Esophagus muscularis mucosa (tissue), 4 donors: ENCODE measurements at regions not wholly inside any gene's neighbourhood (a gene's known extent, or its start where the extent isn't known, plus 50 kb on each side); places are given as distances from the start of the nearest gene placed in this dataset.
"Not testable (repeated sequence)": the region's sequence is repeated elsewhere in the genome, so short reads cannot be mapped to it uniquely, and the experiment has no call there.

Experiments
- DNase-seq: peaks from one replicate; pipeline ENCODE4 v3.0.0-alpha.2; 2017; ENCODE audit errors: extremely low spot score
- H3K27ac ChIP-seq, 4 donors: fragments of 200-600 bp; sonication (generic); replicated peaks in 1 of 4; 1 replicate in 3 of 4; 2 replicates in 1 of 4; pipeline ENCODE4 v1.5.1; 2016 to 2019; ENCODE audit warnings: mild to moderate bottlenecking in 1 of 4
- H3K27me3 ChIP-seq, 4 donors: fragments of 200-600 bp; sonication (generic); one replicate each; pipeline versions ENCODE4 v1.5.1 to v1.6.0; 2016 to 2019
- H3K36me3 ChIP-seq, 4 donors: fragments of 200-600 bp; sonication (generic); one replicate each; pipeline ENCODE4 v1.5.1; 2016 to 2019
- H3K4me1 ChIP-seq, 4 donors: fragments of 200-600 bp; sonication (generic); one replicate each; pipeline ENCODE4 v1.5.1; 2016 to 2019
- H3K4me3 ChIP-seq, 4 donors: fragments of 200-600 bp; sonication (generic); 1 replicate in 2 of 4; 2 replicates in 2 of 4; pipeline ENCODE4 v1.5.1; 2016 to 2019; ENCODE audit warnings: mild to moderate bottlenecking in 4 of 4, moderate library complexity in 1 of 4
- H3K9me3 ChIP-seq, 4 donors: fragments of 200-600 bp; sonication (generic); 1 replicate in 3 of 4; 2 replicates in 1 of 4; pipeline ENCODE4 v1.5.1; 2016 to 2019
- CTCF ChIP-seq, 3 experiments: fragments of 200-600 bp in 2 of 3; fragments of 450-650 bp in 1 of 3; sonication (generic) in 2 of 3; IDR thresholded peaks; one replicate each; pipeline ENCODE4 v1.5.1; 2017 to 2019; ENCODE audit warnings: antibody characterized with exemption in 3 of 3, mild to moderate bottlenecking in 2 of 3, moderate library complexity in 1 of 3
- EP300 ChIP-seq: sonication (generic); formaldehyde crosslinking; IDR thresholded peaks from one replicate; pipeline ENCODE4 v1.6.1; 2017; ENCODE audit warnings: antibody characterized with exemption
- POLR2A ChIP-seq: fragments of 450-650 bp; IDR thresholded peaks from one replicate; pipeline ENCODE4 v1.6.1; 2017; ENCODE audit warnings: antibody characterized with exemption, moderate library complexity, mild to moderate bottlenecking, low read depth
- POLR2AphosphoS5 ChIP-seq, 2 donors: sonication (generic); formaldehyde crosslinking; IDR thresholded peaks; one replicate each; pipeline ENCODE4 v1.6.1; 2017; ENCODE audit warnings: antibody characterized with exemption in 2 of 2
- WGBS: methylation state at CpG from one replicate; pipeline ENCODE4 v1.1.5; 2018; 5-methylcytosine and 5-hydroxymethylcytosine counted together
- intact Hi-C: fragments of 100-400 bp; cut with DNase I; formaldehyde crosslinking; loops from one replicate; pipeline ENCODE4 v1.15.1; 2023

- Histone ChIP-seq H3K27me3 (no peaks in the 10 kb centered on the region), H3K9me3 (no peaks in the 10 kb centered on the region), H3K4me3 (no peak overlapping the region), H3K4me1 (no peaks in the 10 kb centered on the region), H3K27ac (no peak overlapping the region), H3K36me3 (no peaks in the 10 kb centered on the region)
- intact Hi-C loops, result no loop called here
- TF ChIP-seq EP300 (no peak), POLR2AphosphoS5 (IDR thresholded peaks at IDR 0.05) (no peak), CTCF (IDR thresholded peaks at IDR 0.05) (no peak), POLR2A (no peak)
- 90% methylated on average over 3 of the region's 3 CpGs for WGBS
- no peak for DNase-seq
Observed at GRCh38 chr15:95149036-95149435, 917.7 kb downstream of the MCTP2 start.

- intact Hi-C loops, result no loop called here
- no peak for TF ChIP-seq POLR2A
- no peak for TF ChIP-seq POLR2AphosphoS5 (IDR thresholded peaks at IDR 0.05)
- TF ChIP-seq EP300, result no peak
- no peak for TF ChIP-seq CTCF (IDR thresholded peaks at IDR 0.05)
- Histone ChIP-seq H3K27ac (no peak overlapping the region), H3K36me3 (no peaks in the 10 kb centered on the region), H3K4me1 (no peaks in the 10 kb centered on the region), H3K4me3 (no peak overlapping the region), H3K27me3 (no peaks in the 10 kb centered on the region), H3K9me3 (no peaks in the 10 kb centered on the region)
- DNase-seq, result no peak
Observed at GRCh38 chr15:95149771-95150170, 918.4 kb downstream of the MCTP2 start.

GRCh38 chr15:95150466-95150865 is 919.1 kb downstream of the MCTP2 start:
- H3K27me3 ChIP-seq, result no peaks in the 10 kb centered on the region

GRCh38 chr15:95152741-95153140 is 921.4 kb downstream of the MCTP2 start:
- Histone ChIP-seq H3K27ac (no peak overlapping the region), H3K36me3 (no peaks in the 10 kb centered on the region), H3K4me3 (no peak overlapping the region), H3K9me3 (no peaks in the 10 kb centered on the region), H3K27me3 (no peaks in the 10 kb centered on the region), H3K4me1 (no peaks in the 10 kb centered on the region)
- no peak for TF ChIP-seq CTCF (IDR thresholded peaks at IDR 0.05)
- TF ChIP-seq POLR2AphosphoS5 (IDR thresholded peaks at IDR 0.05), result no peak
- TF ChIP-seq EP300, result no peak
- no peak for TF ChIP-seq POLR2A
- intact Hi-C loops, result no loop called here
- DNase-seq, result no peak
- 90% methylated on average over 1 of the region's 1 CpG for WGBS

More at GRCh38 chr15:95150466-95150865, 919.1 kb downstream of the MCTP2 start:
- no peak for DNase-seq
- 89% methylated on average over 10 of the region's 10 CpGs for WGBS
- Histone ChIP-seq H3K4me3 (no peak overlapping the region), H3K4me1 (no peaks in the 10 kb centered on the region), H3K9me3 (no peaks in the 10 kb centered on the region), H3K36me3 (no peaks in the 10 kb centered on the region), H3K27ac (no peak overlapping the region)
- intact Hi-C loops, result no loop called here
- no peak for TF ChIP-seq CTCF (IDR thresholded peaks at IDR 0.05)
- no peak for TF ChIP-seq POLR2A
- no peak for TF ChIP-seq POLR2AphosphoS5 (IDR thresholded peaks at IDR 0.05)

- 80% methylated on average over 2 of the region's 2 CpGs for WGBS
- DNase-seq, intact Hi-C loops, H3K27ac ChIP-seq, H3K27me3 ChIP-seq, H3K36me3 ChIP-seq, H3K4me1 ChIP-seq, H3K9me3 ChIP-seq, H3K4me3 ChIP-seq: not testable (repeated sequence)
Observed at GRCh38 chr15:95153201-95153600, 921.8 kb downstream of the MCTP2 start.
